Transverse colon (tissue), 4 donors: ENCODE measurements at regions not wholly inside any gene's neighbourhood (a gene's known extent, or its start where the extent isn't known, plus 50 kb on each side); places are given as distances from the start of the nearest gene placed in this dataset.
"Not testable (repeated sequence)": the region's sequence is repeated elsewhere in the genome, so short reads cannot be mapped to it uniquely, and the experiment has no call there.

Source experiments
- DNase-seq: peaks from one replicate; pipeline ENCODE4 v3.0.0-alpha.2; 2019
- H3K27ac ChIP-seq, 4 donors: fragments of 200-600 bp; sonication (generic); 2 replicates each; pipeline ENCODE4 v1.5.1; 2016 to 2018; ENCODE audit warnings: inconsistent platforms in 4 of 4
- H3K27me3 ChIP-seq: fragments of 200-600 bp; sonication (generic); 2 replicates; pipeline ENCODE4 v1.5.1; 2017; ENCODE audit warnings: inconsistent platforms
- H3K36me3 ChIP-seq, 4 donors: fragments of 200-600 bp; sonication (generic); 2 replicates each; pipeline ENCODE4 v1.5.1; 2017 to 2019; ENCODE audit warnings: inconsistent platforms in 4 of 4
- H3K4me1 ChIP-seq, 4 donors: fragments of 200-600 bp; sonication (generic); 2 replicates each; pipeline ENCODE4 v1.5.1; 2017 to 2020; ENCODE audit warnings: inconsistent platforms in 4 of 4
- H3K4me3 ChIP-seq, 4 donors: fragments of 200-600 bp; sonication (generic); 1 replicate in 1 of 4; 2 replicates in 3 of 4; pipeline versions ENCODE4 v1.5.1 to v1.6.1; 2017 to 2019; ENCODE audit warnings: inconsistent platforms in 4 of 4
- H3K9me3 ChIP-seq, 2 donors: fragments of 200-600 bp; sonication (generic); 2 replicates each; pipeline ENCODE4 v1.5.1; 2017 to 2019; ENCODE audit warnings: inconsistent platforms in 2 of 2
- EP300 ChIP-seq: sonication (generic); formaldehyde crosslinking; IDR thresholded peaks from one replicate; pipeline ENCODE4 v1.6.1; 2017; ENCODE audit warnings: antibody characterized with exemption, low read depth
- POLR2A ChIP-seq: fragments of 450-650 bp; IDR thresholded peaks from one replicate; pipeline ENCODE4 v1.6.1; 2016; ENCODE audit warnings: antibody characterized with exemption, mild to moderate bottlenecking, moderate library complexity
- POLR2AphosphoS5 ChIP-seq, 3 donors: sonication (generic); formaldehyde crosslinking; IDR thresholded peaks; one replicate each; pipeline ENCODE4 v1.6.1; 2016; ENCODE audit warnings: antibody characterized with exemption in 3 of 3
- WGBS, 2 donors: methylation state at CpG; one replicate each; pipeline ENCODE4 v1.1.5; 2018; ENCODE audit warnings: low coverage in 1 of 2; 5-methylcytosine and 5-hydroxymethylcytosine counted together
- in situ Hi-C, 4 donors: fragments of 200-750 bp; cut with MboI; loops; one replicate each; pipeline versions ENCODE4 v1.15.0 to v1.15.1; 2017; ENCODE audit warnings: low sequenced_read_pairs in 3 of 4, low pct_ligation_motif_present in 1 of 4, low pct_unique_long_range_greater_than_20kb in 1 of 4
- intact Hi-C: fragments of 100-400 bp; cut with DNase I; formaldehyde crosslinking; loops from one replicate; pipeline ENCODE4 v1.15.1; 2023; ENCODE audit warnings: low total_unique reads
- TF ChIP-seq, protein P1 (sequence below), 5 experiments: fragments of 200-600 bp in 3 of 5; fragments of 450-650 bp in 2 of 5; sonication (generic) in 3 of 5; IDR thresholded peaks; 1 replicate in 2 of 5; 2 replicates in 3 of 5; pipeline ENCODE4 v1.5.1; 2016 to 2017; ENCODE audit warnings: antibody characterized with exemption in 5 of 5, inconsistent platforms in 3 of 5, mild to moderate bottlenecking in 2 of 5, moderate library complexity in 1 of 5

DNA sequence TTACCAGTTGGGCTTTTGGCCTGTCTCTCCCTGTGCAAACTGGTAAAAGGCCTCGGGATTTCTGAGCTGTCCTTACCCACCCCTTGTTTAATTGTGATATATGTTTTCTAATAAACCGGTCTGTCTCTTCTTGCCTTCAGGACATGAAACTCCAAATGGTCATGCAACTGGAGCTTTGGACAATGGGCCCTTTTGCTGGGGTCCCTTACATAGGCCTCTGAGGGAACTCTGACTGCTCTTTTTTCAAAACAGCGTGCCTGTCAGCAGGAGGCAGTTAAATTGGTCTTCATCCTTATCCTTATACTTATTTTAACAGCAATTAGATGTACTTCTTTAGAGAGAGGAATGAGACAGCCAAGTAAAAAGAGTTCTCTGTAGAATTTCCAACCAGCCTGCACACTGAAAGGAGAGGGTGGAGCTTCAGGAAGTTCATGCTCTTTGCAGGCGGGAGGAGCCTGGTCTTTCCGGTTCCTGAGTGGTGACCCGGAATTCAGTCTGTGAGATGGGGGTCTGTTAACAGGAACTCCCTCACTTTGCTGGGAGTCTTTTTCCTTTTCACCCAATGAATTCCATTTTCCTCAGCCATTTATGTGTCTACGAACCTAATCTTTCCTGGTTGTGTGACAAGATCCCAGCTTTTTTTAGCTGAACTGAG, 299.6 kb upstream of the GJE1 start:
- TF ChIP-seq POLR2AphosphoS5 (IDR thresholded peaks at IDR 0.05) (no peak), POLR2A (no peak), EP300 (no peak)
- TF ChIP-seq, protein P1, sequence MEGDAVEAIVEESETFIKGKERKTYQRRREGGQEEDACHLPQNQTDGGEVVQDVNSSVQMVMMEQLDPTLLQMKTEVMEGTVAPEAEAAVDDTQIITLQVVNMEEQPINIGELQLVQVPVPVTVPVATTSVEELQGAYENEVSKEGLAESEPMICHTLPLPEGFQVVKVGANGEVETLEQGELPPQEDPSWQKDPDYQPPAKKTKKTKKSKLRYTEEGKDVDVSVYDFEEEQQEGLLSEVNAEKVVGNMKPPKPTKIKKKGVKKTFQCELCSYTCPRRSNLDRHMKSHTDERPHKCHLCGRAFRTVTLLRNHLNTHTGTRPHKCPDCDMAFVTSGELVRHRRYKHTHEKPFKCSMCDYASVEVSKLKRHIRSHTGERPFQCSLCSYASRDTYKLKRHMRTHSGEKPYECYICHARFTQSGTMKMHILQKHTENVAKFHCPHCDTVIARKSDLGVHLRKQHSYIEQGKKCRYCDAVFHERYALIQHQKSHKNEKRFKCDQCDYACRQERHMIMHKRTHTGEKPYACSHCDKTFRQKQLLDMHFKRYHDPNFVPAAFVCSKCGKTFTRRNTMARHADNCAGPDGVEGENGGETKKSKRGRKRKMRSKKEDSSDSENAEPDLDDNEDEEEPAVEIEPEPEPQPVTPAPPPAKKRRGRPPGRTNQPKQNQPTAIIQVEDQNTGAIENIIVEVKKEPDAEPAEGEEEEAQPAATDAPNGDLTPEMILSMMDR (IDR thresholded peaks at IDR 0.05), result no peak
- DNase-seq, result no peak
- H3K36me3 ChIP-seq, result no peaks in the 10 kb centered on the region
- H3K27me3 ChIP-seq, result no peaks in the 10 kb centered on the region
- no peaks in the 10 kb centered on the region for H3K4me1 ChIP-seq
- in situ Hi-C loops (no loop called here), intact Hi-C loops (no loop called here)
- 70 to 88% methylated on average over 6 to 7 of the region's 7 CpGs for WGBS, 2 donors
- no peak overlapping the region for H3K4me3 ChIP-seq
- H3K9me3 ChIP-seq, result no peaks in the 10 kb centered on the region
- H3K27ac ChIP-seq, result no peak overlapping the region

DNA sequence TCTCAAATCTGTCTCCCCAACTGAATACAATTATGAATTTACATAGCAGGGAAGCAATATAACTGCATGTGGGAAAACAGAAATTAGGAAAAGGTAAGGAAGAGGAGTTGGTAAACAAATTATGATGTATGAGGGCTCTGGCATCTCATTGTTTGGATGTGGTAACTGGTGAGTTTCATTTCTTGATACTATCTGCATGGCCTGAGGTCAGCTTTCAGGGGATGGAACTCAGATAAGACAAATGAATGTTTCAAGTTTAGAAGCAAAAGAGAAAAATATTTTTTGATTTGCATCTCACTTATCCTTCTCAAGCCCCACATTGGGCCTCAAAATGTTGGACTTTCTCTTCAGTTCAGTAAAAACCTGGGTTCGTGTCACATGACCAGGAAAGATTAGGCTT, 302.2 kb upstream of the GJE1 start:
- TF ChIP-seq, protein P1 (IDR thresholded peaks at IDR 0.05), result no peak
- no peak for TF ChIP-seq POLR2AphosphoS5 (IDR thresholded peaks at IDR 0.05)
- Histone ChIP-seq H3K4me1 (no peaks in the 10 kb centered on the region), H3K36me3 (no peaks in the 10 kb centered on the region), H3K27me3 (no peaks in the 10 kb centered on the region), H3K9me3 (no peaks in the 10 kb centered on the region), H3K27ac (no peak overlapping the region), H3K4me3 (no peak overlapping the region)
- in situ Hi-C loops (no loop called here), intact Hi-C loops (no loop called here)
- no peak for DNase-seq
- 73 to 100% methylated on average over 1 of the region's 1 CpG for WGBS, 2 donors

DNA sequence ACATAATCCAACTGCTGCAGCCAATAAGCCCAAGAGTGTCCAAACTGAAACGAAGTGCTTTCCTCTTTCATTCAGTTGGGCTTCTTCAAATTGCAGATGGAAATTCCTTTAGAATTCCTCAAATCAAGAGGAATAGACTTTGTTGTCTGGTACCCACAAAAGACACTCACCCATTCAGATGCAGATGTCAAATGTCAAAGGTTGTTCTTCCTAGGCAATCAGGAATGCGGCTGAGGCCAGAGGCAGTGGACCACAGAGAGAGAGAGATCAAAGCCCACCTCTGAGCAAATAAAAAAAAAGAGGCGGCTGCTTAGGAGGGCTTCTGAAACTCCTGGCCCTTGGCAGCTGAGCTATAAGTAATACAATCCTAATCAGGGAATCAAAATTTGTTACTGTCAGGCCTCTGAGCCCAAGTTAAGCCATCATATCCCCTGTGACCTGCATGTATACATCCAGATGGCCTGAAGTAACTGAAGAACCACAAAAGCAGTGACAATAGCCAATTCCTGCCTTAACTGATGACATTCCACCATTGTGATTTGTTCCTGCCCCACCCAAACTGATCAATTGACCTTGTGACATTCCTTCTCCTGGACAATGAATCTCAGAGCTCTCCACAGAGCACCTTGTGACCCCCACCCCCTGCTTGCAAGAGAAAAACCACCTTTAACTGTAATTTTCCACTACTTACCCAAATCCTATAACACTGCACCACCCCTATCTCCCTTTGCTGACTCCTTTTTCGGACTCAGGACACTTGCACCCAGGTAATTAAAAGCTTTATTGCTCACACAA, 303.0 kb upstream of the GJE1 start:
- intact Hi-C loops, result no loop called here
- no peaks in the 10 kb centered on the region for H3K36me3 ChIP-seq
- H3K27me3 ChIP-seq, result no peaks in the 10 kb centered on the region
- H3K4me3 ChIP-seq, result no peak overlapping the region
- H3K9me3 ChIP-seq, result no peaks in the 10 kb centered on the region
- 24 to 46% methylated on average over 4 of the region's 4 CpGs for WGBS, 2 donors
- no peak for DNase-seq
- H3K4me1 ChIP-seq, result no peaks in the 10 kb centered on the region
- no peak overlapping the region for H3K27ac ChIP-seq
- in situ Hi-C loops, result no loop called here
- TF ChIP-seq, protein P1 (IDR thresholded peaks at IDR 0.05), result no peak
- TF ChIP-seq POLR2AphosphoS5 (IDR thresholded peaks at IDR 0.05) (no peak), POLR2A (no peak), EP300 (no peak)

DNA sequence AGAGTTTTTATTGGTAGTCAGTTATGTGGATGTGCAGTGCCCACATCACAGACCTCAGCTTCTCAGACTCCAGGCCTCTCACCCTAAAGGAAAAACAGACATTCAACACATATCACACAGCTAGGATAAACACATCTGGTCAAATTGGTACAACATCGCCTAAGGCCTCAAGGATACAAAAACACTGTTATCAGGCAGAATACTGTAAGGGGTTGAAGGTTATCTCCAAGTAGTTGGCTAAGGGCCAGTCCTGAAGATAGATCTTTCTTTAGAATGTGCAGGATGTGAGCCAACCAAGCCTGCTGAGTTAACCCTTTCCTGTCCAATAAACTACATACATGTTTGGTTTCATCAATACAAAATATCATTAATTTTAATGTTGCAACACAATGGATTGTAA, 308.4 kb upstream of the GJE1 start:
- H3K4me1 ChIP-seq, result no peaks in the 10 kb centered on the region
- no peaks in the 10 kb centered on the region for H3K36me3 ChIP-seq
- H3K9me3 ChIP-seq, result no peaks in the 10 kb centered on the region
- H3K4me3 ChIP-seq, result no peak overlapping the region
- TF ChIP-seq, protein P1 (IDR thresholded peaks at IDR 0.05), result no peak
- TF ChIP-seq POLR2A, result no peak
- TF ChIP-seq POLR2AphosphoS5 (IDR thresholded peaks at IDR 0.05), result no peak
- no peak for TF ChIP-seq EP300
- intact Hi-C loops (no loop called here), in situ Hi-C loops (no loop called here)
- H3K27ac ChIP-seq, result no peak overlapping the region
- no peak for DNase-seq
- no peaks in the 10 kb centered on the region for H3K27me3 ChIP-seq
- 59% methylated on average over 1 of the region's 1 CpG; no CpG with 5 or more reads in 1 of the 2 donors for WGBS, 2 donors

DNA sequence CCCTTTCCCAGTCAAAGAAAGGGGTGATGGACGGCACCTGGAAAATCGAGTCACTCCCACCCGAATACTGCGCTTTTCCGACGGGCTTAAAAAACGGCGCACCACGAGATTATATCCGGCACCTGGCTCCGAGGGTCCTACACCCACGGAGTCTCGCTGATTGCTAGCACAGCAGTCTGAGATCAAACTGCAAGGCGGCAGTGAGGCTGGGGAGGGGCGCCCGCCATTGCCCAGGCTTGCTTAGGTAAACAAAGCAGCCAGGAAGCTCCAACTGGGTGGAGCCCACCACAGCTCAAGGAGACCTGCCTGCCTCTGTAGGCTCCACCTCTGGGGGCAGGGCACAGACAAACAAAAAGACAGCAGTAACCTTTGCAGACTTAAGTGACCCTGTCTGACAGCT, 317.7 kb upstream of the GJE1 start:
- 93% methylated on average over 16 of the region's 16 CpGs; no CpG with 5 or more reads in 1 of the 2 donors for WGBS, 2 donors
- H3K27ac ChIP-seq, DNase-seq, H3K36me3 ChIP-seq, H3K4me1 ChIP-seq, H3K4me3 ChIP-seq, in situ Hi-C loops, H3K27me3 ChIP-seq, H3K9me3 ChIP-seq, intact Hi-C loops: not testable (repeated sequence)
